ENCODE measurements at regions not wholly inside any gene's neighbourhood (a gene's known extent, or its start where the extent isn't known, plus 50 kb on each side); places are given as distances from the start of the nearest gene placed in this dataset.

DNA sequence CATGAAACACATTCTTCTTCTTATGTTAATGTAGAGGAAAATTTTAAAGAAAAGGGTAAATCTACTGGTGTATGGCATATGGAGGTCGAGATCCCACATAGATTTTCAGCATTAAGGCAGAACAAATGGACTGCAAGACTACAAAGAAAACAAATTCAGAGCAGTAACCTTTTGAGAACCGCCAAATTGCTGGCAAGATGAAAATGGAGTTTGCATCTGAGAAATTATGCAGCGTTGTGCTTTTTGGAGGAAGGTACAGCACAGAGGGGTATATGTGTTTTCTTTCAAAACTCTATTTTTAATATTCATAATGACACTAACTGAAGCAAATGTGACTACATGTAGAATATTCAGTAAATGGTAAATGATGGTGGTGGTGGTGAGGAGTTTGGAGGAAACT, 59.0 kb upstream of the PARD3B start:
- Histone ChIP-seq H3K27ac (ENCODE audit: low read depth, low read length, poor library complexity, severe bottlenecking) (no peak overlapping the region), H3K4me2 (ENCODE audit: low read length) (no peak overlapping the region), H3K27me3 (ENCODE audit: insufficient read depth, low read length) (no peaks in the 10 kb centered on the region), H3K9me2 (ENCODE audit: low read depth, low read length) (no peaks in the 10 kb centered on the region), H3F3A (ENCODE audit: insufficient read depth, low read length) (no peaks in the 10 kb centered on the region), H3K79me2 (ENCODE audit: insufficient read depth, low read length) (no peaks in the 10 kb centered on the region), H2AFZ (ENCODE audit: low read length) (no peak overlapping the region), H3K4me1 (ENCODE audit: insufficient read depth, low read length, severe bottlenecking) (no peaks in the 10 kb centered on the region), H3K36me3 (ENCODE audit: insufficient read depth, low read length) (no peaks in the 10 kb centered on the region), H3K9me3 (ENCODE audit: low read length) (no peaks in the 10 kb centered on the region), H4K20me1 (ENCODE audit: insufficient read depth, low read length) (no peaks in the 10 kb centered on the region), H3K9ac (ENCODE audit: low read length) (no peak overlapping the region), H3K4me3 (ENCODE audit: low read depth, low read length, poor library complexity, severe bottlenecking) (no peak overlapping the region)
- no peak for TF ChIP-seq EZH2 (IDR thresholded peaks at IDR 0.05; ENCODE audit: borderline replicate concordance, low read length)
- TF ChIP-seq, protein P1, sequence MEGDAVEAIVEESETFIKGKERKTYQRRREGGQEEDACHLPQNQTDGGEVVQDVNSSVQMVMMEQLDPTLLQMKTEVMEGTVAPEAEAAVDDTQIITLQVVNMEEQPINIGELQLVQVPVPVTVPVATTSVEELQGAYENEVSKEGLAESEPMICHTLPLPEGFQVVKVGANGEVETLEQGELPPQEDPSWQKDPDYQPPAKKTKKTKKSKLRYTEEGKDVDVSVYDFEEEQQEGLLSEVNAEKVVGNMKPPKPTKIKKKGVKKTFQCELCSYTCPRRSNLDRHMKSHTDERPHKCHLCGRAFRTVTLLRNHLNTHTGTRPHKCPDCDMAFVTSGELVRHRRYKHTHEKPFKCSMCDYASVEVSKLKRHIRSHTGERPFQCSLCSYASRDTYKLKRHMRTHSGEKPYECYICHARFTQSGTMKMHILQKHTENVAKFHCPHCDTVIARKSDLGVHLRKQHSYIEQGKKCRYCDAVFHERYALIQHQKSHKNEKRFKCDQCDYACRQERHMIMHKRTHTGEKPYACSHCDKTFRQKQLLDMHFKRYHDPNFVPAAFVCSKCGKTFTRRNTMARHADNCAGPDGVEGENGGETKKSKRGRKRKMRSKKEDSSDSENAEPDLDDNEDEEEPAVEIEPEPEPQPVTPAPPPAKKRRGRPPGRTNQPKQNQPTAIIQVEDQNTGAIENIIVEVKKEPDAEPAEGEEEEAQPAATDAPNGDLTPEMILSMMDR (IDR thresholded peaks at IDR 0.05; ENCODE audit: low read length): no peak

DNA sequence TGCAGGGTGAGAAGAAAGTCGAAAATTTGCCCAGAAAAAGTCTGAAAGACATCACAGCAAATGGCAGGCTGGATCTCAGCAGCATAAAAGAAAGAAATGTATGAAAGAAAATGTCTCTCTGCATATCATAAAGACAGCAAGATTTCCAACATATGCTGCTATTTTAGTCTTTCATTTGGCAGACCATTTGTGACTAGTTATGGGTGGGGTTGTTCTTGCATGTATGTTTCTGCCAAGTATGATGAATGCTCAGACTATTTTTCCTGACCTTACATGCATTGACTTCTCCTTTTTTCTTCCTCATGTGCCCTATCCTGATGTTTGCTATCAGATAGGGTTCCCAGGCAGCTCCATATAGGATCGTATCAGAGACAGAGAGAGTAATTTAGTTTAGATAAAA, 58.5 kb upstream of the PARD3B start:
- no peak overlapping the region for H2AFZ ChIP-seq (ENCODE audit: low read length)
- H3K9me3 ChIP-seq (ENCODE audit: low read length): no peaks in the 10 kb centered on the region
- no peak for TF ChIP-seq EZH2 (IDR thresholded peaks at IDR 0.05; ENCODE audit: borderline replicate concordance, low read length)
- TF ChIP-seq, protein P1 (IDR thresholded peaks at IDR 0.05; ENCODE audit: low read length): no peak
- H3K27ac ChIP-seq (ENCODE audit: low read depth, low read length, poor library complexity, severe bottlenecking): no peak overlapping the region
- H3K4me1 ChIP-seq (ENCODE audit: insufficient read depth, low read length, severe bottlenecking): no peaks in the 10 kb centered on the region
- H3F3A ChIP-seq (ENCODE audit: insufficient read depth, low read length): no peaks in the 10 kb centered on the region
- H3K27me3 ChIP-seq (ENCODE audit: insufficient read depth, low read length): no peaks in the 10 kb centered on the region
- no peaks in the 10 kb centered on the region for H4K20me1 ChIP-seq (ENCODE audit: insufficient read depth, low read length)
- no peak overlapping the region for H3K4me3 ChIP-seq (ENCODE audit: low read depth, low read length, poor library complexity, severe bottlenecking)
- H3K79me2 ChIP-seq (ENCODE audit: insufficient read depth, low read length): no peaks in the 10 kb centered on the region
- no peaks in the 10 kb centered on the region for H3K36me3 ChIP-seq (ENCODE audit: insufficient read depth, low read length)
- no peak overlapping the region for H3K9ac ChIP-seq (ENCODE audit: low read length)
- no peak overlapping the region for H3K4me2 ChIP-seq (ENCODE audit: low read length)
- H3K9me2 ChIP-seq (ENCODE audit: low read depth, low read length): no peaks in the 10 kb centered on the region

DNA sequence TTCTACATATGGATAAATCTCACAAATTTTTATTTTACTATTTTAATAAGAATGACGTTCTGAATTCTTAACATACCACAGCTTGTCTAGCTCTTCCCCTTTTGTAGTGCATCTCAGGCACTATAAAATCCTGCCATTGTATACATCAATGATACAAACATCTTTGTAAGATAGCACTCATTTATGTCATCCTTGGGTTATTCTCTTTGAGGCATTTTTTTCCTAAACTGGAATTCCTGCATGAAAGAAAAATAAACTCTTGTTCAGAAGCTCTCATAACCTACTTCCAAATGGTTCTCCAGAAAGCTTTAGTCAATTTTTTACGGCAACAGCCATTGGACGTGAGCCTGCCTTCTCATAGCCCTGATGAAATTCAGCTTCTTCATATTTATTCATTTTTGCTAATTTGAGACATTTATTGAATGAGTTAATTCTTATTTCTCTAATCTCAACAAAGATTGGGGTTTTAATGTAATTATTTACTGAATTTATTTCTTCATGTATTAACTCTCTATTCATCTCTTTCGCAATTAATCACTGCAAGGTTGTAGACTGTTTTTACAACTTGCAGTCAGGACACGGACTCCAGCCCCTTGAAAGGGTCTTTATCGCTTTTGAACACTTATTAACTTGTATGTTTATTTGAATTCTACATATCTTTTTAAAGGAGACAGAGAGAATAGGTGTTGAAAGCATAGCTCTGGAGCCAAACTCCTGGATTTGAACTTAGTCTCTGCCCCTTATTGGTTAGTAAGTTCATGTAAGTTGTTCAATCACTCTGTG, 57.6 kb upstream of the PARD3B start:
- Histone ChIP-seq H3K27ac (ENCODE audit: low read depth, low read length, poor library complexity, severe bottlenecking) (no peak overlapping the region), H3K9ac (ENCODE audit: low read length) (no peak overlapping the region), H3K79me2 (ENCODE audit: insufficient read depth, low read length) (no peaks in the 10 kb centered on the region), H3F3A (ENCODE audit: insufficient read depth, low read length) (no peaks in the 10 kb centered on the region), H4K20me1 (ENCODE audit: insufficient read depth, low read length) (no peaks in the 10 kb centered on the region), H3K9me3 (ENCODE audit: low read length) (no peaks in the 10 kb centered on the region), H3K4me2 (ENCODE audit: low read length) (no peak overlapping the region), H3K36me3 (ENCODE audit: insufficient read depth, low read length) (no peaks in the 10 kb centered on the region), H3K27me3 (ENCODE audit: insufficient read depth, low read length) (no peaks in the 10 kb centered on the region), H3K4me1 (ENCODE audit: insufficient read depth, low read length, severe bottlenecking) (no peaks in the 10 kb centered on the region), H3K4me3 (ENCODE audit: low read depth, low read length, poor library complexity, severe bottlenecking) (no peak overlapping the region), H3K9me2 (ENCODE audit: low read depth, low read length) (no peaks in the 10 kb centered on the region), H2AFZ (ENCODE audit: low read length) (no peak overlapping the region)
- TF ChIP-seq, protein P1 (IDR thresholded peaks at IDR 0.05; ENCODE audit: low read length): no peak
- no peak for TF ChIP-seq EZH2 (IDR thresholded peaks at IDR 0.05; ENCODE audit: borderline replicate concordance, low read length)
